ENCODE measurements at regions not wholly inside any gene's neighbourhood (a gene's known extent, or its start where the extent isn't known, plus 50 kb on each side); places are given as distances from the start of the nearest gene placed in this dataset.
"Not testable (repeated sequence)": the region's sequence is repeated elsewhere in the genome, so short reads cannot be mapped to it uniquely, and the experiment has no call there.

DNA sequence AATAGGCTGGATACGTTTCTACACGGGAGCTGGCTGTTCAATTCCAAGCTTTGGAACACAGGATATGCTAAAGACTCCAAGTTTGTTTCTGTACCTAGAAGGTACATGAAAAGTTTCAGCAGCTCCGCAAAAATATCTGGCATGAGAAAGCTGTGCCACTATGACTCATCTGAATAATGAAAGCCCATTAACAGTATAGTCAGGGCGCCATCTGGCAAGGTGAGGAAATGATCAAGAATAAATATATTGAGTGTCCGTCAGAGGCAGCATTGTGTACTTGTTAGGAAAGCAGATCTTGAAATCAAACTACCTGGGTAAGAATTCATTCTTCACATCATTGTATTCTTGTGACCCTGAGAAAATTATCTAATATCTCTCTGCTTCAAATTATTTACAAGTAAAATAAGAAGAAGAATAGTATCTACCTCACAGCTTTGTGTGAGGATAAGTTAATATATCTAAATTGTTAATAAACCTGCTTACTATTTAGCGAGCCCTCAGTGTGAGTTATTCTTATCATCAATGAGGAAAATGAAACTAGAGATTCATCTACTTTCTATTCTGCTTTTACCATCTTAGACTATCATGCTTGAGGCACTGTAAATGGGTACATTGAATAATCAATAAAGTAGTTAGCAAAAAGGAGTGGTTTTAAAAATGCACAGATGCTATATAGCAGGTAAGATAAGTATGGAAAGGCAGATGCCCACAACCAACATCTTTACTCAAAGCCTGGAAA is 53.5 kb downstream of the FSCB start:
- DNase-seq (ENCODE audit: insufficient read length, low spot score) (no peak), FAIRE-seq (no peak)

DNA sequence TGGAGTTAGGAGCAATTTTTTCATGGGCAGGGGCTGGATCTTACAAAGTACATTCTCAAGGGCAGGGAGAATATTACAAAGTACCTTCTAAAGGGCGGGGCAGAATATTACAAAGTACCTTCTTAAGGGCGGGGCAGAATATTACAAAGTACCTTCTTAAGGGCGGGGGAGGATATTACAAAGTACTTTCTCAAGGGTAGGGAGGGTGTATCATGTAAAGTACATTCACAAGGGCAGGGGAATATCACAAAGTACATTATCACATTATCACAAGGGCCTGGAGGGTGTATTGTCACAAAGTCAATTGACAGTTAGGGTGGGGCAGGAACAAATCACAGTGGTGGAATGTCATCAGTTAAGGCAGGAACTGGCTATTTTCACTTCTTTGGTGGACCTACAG is 56.9 kb downstream of the FSCB start:
- FAIRE-seq; DNase-seq (ENCODE audit: insufficient read length, low spot score): not testable (repeated sequence)

DNA sequence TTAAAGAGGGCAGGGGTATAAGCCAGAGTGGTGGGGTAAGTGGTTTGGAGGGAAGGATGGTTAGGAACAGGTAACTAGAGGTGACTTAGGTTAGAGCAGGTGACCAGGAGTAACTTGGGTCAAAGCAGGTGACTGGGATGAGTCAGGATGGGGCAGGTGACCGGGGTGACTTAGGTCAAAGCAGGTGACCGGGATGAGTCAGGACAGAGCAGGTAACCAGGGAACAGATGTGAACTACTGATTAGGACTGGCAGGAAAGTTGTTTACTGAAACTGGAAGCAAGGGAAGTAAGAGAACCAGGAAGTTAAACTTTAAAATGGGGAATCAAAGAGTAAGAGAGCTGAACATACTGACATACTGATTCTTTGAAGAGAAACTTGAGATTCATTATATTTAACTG is 57.4 kb downstream of the FSCB start:
- FAIRE-seq (no peak), DNase-seq (ENCODE audit: insufficient read length, low spot score) (no peak)

DNA sequence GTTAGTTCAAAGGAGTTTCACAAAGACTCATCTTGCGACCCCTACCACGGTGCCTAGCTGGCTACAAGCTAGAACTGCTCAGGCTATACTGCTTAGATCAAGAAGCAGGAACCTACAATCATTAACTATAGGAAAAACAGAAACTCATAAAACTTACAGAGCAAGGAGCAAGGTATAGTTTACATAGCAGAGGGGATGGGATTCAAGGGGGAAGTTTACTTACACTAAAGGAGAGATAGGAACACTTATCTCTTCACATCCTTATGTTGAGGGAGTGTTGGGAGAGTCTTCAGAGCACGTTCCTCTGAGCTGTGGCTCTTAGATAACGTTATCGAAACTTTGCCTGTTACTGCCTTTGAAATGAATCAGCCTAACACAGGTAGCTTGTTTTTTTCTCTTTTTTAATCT is 58.1 kb downstream of the FSCB start:
- DNase-seq (ENCODE audit: insufficient read length, low spot score): no peak
- FAIRE-seq: no peak

- DNase-seq (ENCODE audit: insufficient read length, low spot score) (no peak), FAIRE-seq (no peak)
Observed at GRCh38 chr14:44446965-44447364, 60.1 kb downstream of the FSCB start.

GRCh38 chr14:44444454-44444853 is 62.6 kb downstream of the FSCB start:
- DNase-seq (ENCODE audit: insufficient read length, low spot score): no peak
- FAIRE-seq: no peak

DNA sequence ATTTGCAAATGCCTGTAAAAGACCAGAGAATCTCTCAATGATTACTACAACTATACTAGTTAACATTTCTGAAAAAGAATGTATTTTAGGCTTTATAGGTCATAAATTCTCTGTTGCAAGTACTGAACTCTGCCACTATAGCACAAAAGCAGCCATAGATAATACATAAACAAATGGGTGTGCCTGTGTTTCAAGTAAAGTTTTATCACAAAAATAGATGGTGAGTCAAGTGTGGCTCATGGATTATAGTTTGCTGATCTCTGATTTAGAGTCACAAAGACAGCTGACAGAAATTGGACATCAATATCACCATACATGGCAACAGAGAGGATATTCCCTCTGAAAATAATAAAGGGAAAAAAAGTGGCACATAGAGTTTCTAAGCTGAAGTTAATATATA is 68.1 kb downstream of the FSCB start:
- DNase-seq (ENCODE audit: insufficient read length, low spot score) (no peak), FAIRE-seq (no peak)

DNA sequence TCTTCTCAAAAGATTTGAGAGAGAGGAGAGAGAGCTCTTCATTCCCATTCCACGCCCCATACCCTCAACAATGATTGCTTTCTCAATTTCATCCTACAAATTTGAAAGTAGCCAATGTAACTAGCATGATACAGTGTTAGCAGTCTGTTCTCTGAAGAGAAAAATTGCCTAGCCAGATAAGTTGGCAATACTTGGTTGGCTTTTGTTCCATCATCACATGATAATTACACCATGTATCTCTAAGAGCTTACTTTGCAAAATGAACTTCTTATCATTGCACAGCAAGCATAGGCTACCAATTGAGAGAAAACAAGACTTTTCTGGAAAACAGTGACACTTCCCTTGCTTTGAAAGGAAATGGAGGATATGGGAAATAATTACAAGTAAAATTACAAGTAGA is 68.9 kb downstream of the FSCB start:
- no peak for DNase-seq (ENCODE audit: insufficient read length, low spot score)
- no peak for FAIRE-seq

- DNase-seq (ENCODE audit: insufficient read length, low spot score) (no peak), FAIRE-seq (no peak)
Observed at GRCh38 chr14:44436458-44436857, 70.6 kb downstream of the FSCB start.

DNA sequence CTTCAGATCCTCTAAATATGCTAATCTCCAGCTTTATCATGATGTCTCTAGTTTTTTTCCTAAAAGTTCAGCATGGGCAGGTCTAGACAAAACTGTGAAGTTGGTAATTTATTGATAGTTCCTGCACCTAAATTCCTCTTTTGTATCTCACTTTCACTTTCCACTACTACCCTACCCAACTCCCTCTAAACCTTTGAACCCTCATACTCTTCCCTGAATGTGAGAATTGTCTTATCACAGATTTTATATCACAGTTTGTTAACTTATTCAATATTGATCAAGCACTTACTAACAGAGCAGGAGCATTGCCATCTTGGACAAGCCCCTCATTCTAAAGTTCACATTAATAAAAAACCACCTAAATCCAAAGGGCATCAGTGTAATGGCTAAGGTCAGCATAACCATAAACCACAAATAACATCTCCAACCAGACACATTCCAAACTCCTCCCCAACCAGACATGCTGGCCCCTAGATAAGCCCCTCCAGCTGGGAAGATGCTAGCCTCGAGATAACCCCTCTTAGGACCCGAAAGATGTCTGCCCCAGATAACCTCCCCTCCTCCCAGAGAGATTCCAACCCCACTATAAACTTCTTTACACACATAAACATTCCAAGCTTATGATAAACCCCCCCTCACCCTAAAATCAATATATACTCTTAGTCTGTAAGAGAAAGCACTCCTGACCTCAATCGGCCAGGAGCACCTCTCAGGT is 78.7 kb downstream of the FSCB start:
- no peak for DNase-seq (ENCODE audit: insufficient read length, low spot score)
- no peak for FAIRE-seq

DNA sequence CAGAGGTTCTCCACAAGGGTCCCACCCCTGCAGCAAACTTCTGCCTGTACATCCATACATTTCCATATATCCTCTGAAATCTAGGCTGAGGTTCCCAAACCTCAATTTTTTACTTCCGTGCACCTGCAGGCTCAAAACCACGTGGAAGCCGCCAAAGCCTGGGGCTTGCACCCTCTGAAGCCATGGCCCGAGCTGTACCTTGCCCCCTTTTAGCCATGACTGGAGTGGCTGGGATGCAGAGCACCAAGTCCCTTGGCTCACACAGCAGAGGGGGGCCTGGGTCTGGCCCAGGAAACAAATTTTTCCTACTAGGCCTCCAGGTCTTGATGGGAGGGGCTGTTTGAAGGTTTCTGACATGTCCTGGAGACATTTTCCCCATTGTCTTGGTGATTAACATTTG is 84.4 kb downstream of the FSCB start:
- FAIRE-seq (no peak), DNase-seq (ENCODE audit: insufficient read length, low spot score) (no peak)

DNA sequence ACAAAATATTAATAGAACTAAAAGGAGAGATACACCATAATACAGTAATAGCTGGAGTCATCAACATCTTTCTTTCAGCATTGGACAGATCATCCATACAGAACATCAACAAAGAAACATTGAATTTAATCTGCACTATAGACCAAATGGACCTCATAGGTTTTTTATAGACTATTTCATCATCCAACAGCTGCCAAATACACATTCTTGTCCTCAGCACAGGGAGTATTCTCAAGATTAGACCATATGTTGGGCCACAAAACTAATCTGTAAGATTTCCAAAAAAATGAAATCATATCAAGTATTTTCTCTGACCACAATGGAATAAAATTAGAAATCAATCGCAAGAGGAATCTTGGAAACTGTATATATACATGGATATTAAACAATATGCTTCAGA is 86.9 kb downstream of the FSCB start:
- no peak for FAIRE-seq
- DNase-seq (ENCODE audit: insufficient read length, low spot score): no peak

DNA sequence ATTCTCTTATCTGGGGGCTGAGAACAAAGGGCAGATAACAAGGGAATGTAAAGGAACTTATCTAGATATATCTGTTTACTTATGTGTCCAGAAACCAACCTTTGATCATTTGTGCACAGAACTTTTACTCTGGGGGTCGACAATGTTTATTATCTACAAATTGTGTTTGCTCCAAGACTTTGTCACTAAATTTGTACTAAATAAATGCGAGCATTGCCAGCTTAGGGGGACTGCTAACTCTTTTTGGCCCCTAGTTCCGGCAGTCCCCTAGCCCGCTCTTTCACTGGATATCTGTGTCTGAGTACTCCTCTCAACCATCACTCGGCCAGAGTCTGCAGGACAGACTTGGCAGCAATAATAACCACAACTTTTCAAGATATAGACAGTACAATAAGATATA is 88.2 kb downstream of the FSCB start:
- DNase-seq (ENCODE audit: insufficient read length, low spot score) (no peak), FAIRE-seq (no peak)

DNA sequence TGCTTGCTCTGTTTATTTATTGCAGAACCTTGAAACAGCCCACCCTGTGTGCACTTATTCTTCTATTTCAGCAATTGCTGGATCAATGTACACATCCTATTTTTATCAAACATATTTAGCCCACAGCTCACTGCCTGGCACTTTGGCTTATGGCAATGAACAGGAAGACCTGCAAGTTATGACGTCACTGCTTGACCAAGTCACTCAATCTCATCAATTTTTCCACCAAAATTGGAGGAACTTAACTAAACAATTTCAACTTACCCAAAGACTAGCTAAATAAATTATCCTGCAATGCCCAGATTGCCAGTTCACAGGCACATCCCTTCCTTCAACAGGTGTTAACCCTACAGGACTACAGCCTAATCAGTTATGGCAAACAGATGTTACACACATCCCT is 89.3 kb downstream of the FSCB start:
- no peak for DNase-seq (ENCODE audit: insufficient read length, low spot score)
- FAIRE-seq: no peak

DNA sequence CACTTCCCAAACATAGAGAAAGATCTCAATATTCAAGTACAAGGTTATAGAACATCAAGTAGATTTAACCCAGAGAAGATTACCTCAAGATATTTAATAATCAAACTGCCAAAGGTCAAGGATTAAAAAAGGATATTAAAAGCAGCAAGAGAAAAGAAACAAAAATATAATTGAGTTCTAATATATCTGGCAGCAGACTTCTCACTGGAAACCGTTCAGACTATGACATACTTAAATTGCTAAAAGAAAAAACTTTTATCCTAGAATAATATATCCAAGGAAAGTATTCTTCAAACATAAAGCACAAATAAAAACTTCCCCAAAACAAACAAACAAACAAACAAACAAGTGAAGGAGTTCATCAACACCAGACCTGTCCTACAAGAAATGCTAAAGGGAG is 92.4 kb downstream of the FSCB start:
- DNase-seq (ENCODE audit: insufficient read length, low spot score) (no peak), FAIRE-seq (no peak)

DNA sequence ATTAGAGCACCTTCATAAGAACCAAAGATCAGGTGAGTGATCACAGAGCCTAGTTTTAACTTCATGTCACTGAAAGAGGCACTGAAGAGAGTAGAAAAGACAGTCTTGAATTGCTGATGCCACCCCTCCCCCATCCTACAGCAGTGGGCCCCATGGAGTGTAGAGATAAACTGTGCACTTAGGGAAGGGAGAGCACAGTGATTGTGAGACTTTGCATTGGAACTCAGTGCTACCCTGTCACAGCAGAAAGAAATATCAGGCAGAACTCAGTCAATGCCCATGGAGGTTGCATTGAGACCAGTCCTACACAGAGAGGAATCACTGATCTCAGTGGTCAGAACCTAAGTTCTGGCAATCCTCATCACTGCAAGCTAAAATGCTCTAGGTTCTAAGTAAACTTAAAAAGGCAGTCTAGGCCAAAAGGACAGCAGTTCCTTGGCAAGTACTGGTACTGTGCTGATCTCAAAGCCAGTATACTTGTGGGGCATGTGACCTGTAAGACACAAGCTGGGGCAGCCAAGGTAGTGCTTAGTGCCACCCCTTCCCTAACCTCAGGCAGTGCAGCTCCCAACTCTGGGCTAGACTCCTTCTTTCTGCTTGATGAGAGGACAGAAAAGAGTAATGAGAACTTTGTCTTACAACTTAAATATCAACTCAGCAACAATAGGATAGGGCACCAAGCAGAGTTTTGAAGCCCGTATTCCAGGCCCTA is 94.1 kb downstream of the FSCB start:
- FAIRE-seq (no peak), DNase-seq (ENCODE audit: insufficient read length, low spot score) (no peak)

DNA sequence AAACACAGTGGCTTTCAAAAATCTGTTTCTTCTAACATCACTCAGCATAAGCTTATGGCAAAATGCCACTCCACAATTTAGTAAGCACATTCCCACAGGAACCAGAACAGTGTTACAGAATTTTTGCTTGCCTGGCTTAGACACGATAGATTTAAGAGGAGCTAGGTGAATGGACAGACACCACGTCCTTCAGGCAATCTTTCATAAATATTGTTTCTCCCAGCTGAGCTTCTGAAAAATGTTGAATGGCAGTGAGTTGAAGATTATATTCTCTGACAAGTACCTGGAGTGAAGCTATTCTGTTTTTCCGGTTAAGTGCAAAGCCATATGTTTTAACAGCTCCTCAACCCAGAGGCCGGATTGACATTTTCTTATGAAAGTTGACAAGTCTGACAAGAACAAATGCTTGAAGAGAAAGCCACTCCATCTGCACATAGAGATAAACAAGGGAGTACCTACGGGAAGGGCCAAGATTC is 102.0 kb downstream of the FSCB start:
- DNase-seq (ENCODE audit: insufficient read length, low spot score): no peak

GRCh38 chr14:44404599-44404998 is 102.5 kb downstream of the FSCB start:
- no peak for FAIRE-seq
- no peak for DNase-seq (ENCODE audit: insufficient read length, low spot score)

More for the DNA sequence above, 102.0 kb downstream of the FSCB start:
- FAIRE-seq: no peak

- FAIRE-seq: no peak
- DNase-seq (ENCODE audit: insufficient read length, low spot score): no peak
Observed at GRCh38 chr14:44404036-44404435, 103.0 kb downstream of the FSCB start.

DNA sequence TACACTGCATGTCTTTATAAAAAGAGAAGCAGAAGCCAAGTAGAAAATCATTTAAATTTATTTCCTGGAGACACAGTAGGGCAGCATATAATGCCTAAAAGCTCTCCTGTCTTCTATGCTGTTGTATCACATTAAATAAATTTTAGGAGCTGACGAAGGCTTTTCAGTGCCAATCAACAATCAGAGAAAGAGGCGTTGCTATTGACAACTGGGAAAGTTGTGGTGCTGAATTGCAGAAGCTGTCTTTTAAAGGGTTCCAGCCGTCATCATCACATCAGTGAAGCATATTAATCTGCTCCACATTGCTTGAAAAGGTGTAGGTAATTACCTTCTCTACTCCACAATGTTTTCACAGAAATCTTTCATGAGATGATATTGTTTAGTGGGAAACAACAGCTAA is 103.9 kb downstream of the FSCB start:
- no peak for FAIRE-seq
- no peak for DNase-seq (ENCODE audit: insufficient read length, low spot score)

DNA sequence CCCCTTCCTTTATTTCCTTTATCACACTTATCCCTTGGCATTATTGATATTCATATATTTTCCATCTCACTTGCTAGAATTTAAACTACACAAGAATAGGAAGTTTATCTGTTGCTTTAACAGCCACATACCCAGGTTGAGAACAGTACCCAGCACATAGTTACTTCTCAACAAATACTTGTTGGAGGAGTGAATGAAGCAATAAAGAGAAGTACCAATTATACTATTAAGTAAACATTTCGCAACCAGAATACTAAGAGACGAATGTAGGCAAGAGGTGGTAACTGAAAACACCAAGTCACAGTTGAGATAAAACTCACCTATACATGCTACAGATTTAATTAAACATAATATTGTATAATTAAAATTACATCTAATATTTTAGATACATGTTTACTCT is 110.9 kb downstream of the FSCB start:
- FAIRE-seq (no peak), DNase-seq (ENCODE audit: insufficient read length, low spot score) (no peak)

- DNase-seq (ENCODE audit: insufficient read length, low spot score) (no peak), FAIRE-seq (no peak)
Observed at GRCh38 chr14:44392984-44393383, 114.1 kb downstream of the FSCB start.

Measured in GM19239 (cell line).